ENCODE measurements at regions not wholly inside any gene's neighbourhood (a gene's known extent, or its start where the extent isn't known, plus 50 kb on each side); places are given as distances from the start of the nearest gene placed in this dataset.
A peak's percentile ranks its signal among the peaks of the same experiment; 100 is the strongest.

GRCh38 chr18:10057894-10058791 lies 144.3 kb downstream of the VAPA start:
- peaks cover 44 to 59% (median 47%) of the 10 kb centered on the region in 4 donors for H3K4me1 ChIP-seq
- no peak overlapping the region for H3K4me3 ChIP-seq
- WGBS, 2 donors, result 53 to 54% methylated on average over 5 of the region's 5 CpGs
- no peaks in the 10 kb centered on the region for H3K27me3 ChIP-seq
- DNase-seq (no peak), ATAC-seq (ENCODE audit: low FRiP score in 2 of 2) (peak in 1 of 2 donors; percentile 62)
- H3K27ac ChIP-seq, result peak overlapping the region; percentile 52 to 77 (median 70)
- H3K9me3 ChIP-seq, result no peaks in the 10 kb centered on the region
- TF ChIP-seq CTCF (IDR thresholded peaks at IDR 0.05) (no peak), POLR2A (IDR thresholded peaks at IDR 0.05) (no peak), POLR2AphosphoS5 (IDR thresholded peaks at IDR 0.05) (no peak), EP300 (IDR thresholded peaks at IDR 0.05) (no peak)
- H3K36me3 ChIP-seq, result no peaks in the 10 kb centered on the region

- no peaks in the 10 kb centered on the region for H3K36me3 ChIP-seq
- H3K9me3 ChIP-seq, result no peaks in the 10 kb centered on the region
- peak overlapping the region in 1 of 4 donors; percentile 19 for H3K4me3 ChIP-seq
- TF ChIP-seq POLR2AphosphoS5 (IDR thresholded peaks at IDR 0.05) (peak in 1 of 2 donors; percentile 40), EP300 (IDR thresholded peaks at IDR 0.05) (no peak)
- H3K4me1 ChIP-seq, result peaks cover 44 to 55% (median 45%) of the 10 kb centered on the region in 4 donors
- no peak for DNase-seq
- no peak for ATAC-seq (ENCODE audit: low FRiP score in 2 of 2)
- 49% methylated on average over 22 of the region's 22 CpGs for WGBS, 2 donors
- no peaks in the 10 kb centered on the region for H3K27me3 ChIP-seq
- H3K27ac ChIP-seq, result peak overlapping the region in 3 of 4 donors; percentile 56 to 72 (median 58)
Measured at GRCh38 chr18:10059610-10060468, 146.0 kb downstream of the VAPA start.

GRCh38 chr18:10060469-10060782 lies 146.6 kb downstream of the VAPA start:
- H3K27ac ChIP-seq, result peak overlapping the region; percentile 28 to 72 (median 48)

GRCh38 chr18:10060841-10061240 lies 147.0 kb downstream of the VAPA start:
- 77 to 81% methylated on average over 3 of the region's 3 CpGs for WGBS, 2 donors

More at GRCh38 chr18:10060469-10060782, 146.6 kb downstream of the VAPA start:
- Histone ChIP-seq H3K4me1 (peaks cover 40 to 49% (median 41%) of the 10 kb centered on the region in 4 donors), H3K27me3 (no peaks in the 10 kb centered on the region), H3K36me3 (no peaks in the 10 kb centered on the region), H3K4me3 (no peak overlapping the region), H3K9me3 (no peaks in the 10 kb centered on the region)
- 56 to 65% methylated on average over 6 of the region's 6 CpGs for WGBS, 2 donors
- no peak for DNase-seq
- TF ChIP-seq EP300 (IDR thresholded peaks at IDR 0.05), result no peak
- TF ChIP-seq POLR2AphosphoS5 (IDR thresholded peaks at IDR 0.05), result no peak
- no peak for TF ChIP-seq CTCF (IDR thresholded peaks at IDR 0.05)
- TF ChIP-seq POLR2A (IDR thresholded peaks at IDR 0.05), result no peak
- no peak for ATAC-seq (ENCODE audit: low FRiP score in 2 of 2)

GRCh38 chr18:10061566-10062140 lies 147.8 kb downstream of the VAPA start:
- 79 to 83% methylated on average over 4 of the region's 4 CpGs for WGBS, 2 donors

More at GRCh38 chr18:10060841-10061240, 147.0 kb downstream of the VAPA start:
- H3K36me3 ChIP-seq, result no peaks in the 10 kb centered on the region
- peak overlapping the region; percentile 28 to 72 (median 48) for H3K27ac ChIP-seq
- ATAC-seq (ENCODE audit: low FRiP score in 2 of 2) (no peak), DNase-seq (no peak)
- no peak overlapping the region for H3K4me3 ChIP-seq
- H3K9me3 ChIP-seq, result no peaks in the 10 kb centered on the region
- TF ChIP-seq POLR2A (IDR thresholded peaks at IDR 0.05), result no peak
- no peak for TF ChIP-seq EP300 (IDR thresholded peaks at IDR 0.05)
- H3K27me3 ChIP-seq, result no peaks in the 10 kb centered on the region
- H3K4me1 ChIP-seq, result peaks cover 37 to 45% (median 39%) of the 10 kb centered on the region in 4 donors

More at GRCh38 chr18:10061566-10062140, 147.8 kb downstream of the VAPA start:
- peaks cover 35 to 39% (median 38%) of the 10 kb centered on the region in 4 donors for H3K4me1 ChIP-seq
- H3K36me3 ChIP-seq, result no peaks in the 10 kb centered on the region
- H3K4me3 ChIP-seq, result no peak overlapping the region
- H3K9me3 ChIP-seq, result no peaks in the 10 kb centered on the region
- DNase-seq (no peak), ATAC-seq (ENCODE audit: low FRiP score in 2 of 2) (no peak)
- no peak overlapping the region for H3K27ac ChIP-seq
- no peak for TF ChIP-seq POLR2A (IDR thresholded peaks at IDR 0.05)
- no peak for TF ChIP-seq EP300 (IDR thresholded peaks at IDR 0.05)
- H3K27me3 ChIP-seq, result no peaks in the 10 kb centered on the region
